ENCODE measurements at regions not wholly inside any gene's neighbourhood (a gene's known extent, or its start where the extent isn't known, plus 50 kb on each side); places are given as distances from the start of the nearest gene placed in this dataset.

- no peaks in the 10 kb centered on the region for H3K79me2 ChIP-seq (replicated peaks; ENCODE audit: insufficient read depth, low read length)
- H3F3A ChIP-seq (ENCODE audit: insufficient read depth, low read length, poor library complexity, severe bottlenecking): no peaks in the 10 kb centered on the region
- no peak overlapping the region for H3K4me3 ChIP-seq (ENCODE audit: low read length)
- no peaks in the 10 kb centered on the region for H3K27me3 ChIP-seq (ENCODE audit: insufficient read depth, low read depth, low read length)
- TF ChIP-seq REST (IDR thresholded peaks at IDR 0.05; ENCODE audit: borderline replicate concordance) (no peak), SMC3 (conservative IDR thresholded peaks at IDR 0.05; ENCODE audit: poor library complexity) (no peak), CTCF (IDR thresholded peaks at IDR 0.05; ENCODE audit: poor library complexity, severe bottlenecking) (no peak), EP300 (conservative IDR thresholded peaks at IDR 0.05; ENCODE audit: poor library complexity, severe bottlenecking) (no peak), MXI1 (conservative IDR thresholded peaks at IDR 0.05; ENCODE audit: poor library complexity, severe bottlenecking) (no peak), RAD21 (conservative IDR thresholded peaks at IDR 0.05) (no peak), POLR2AphosphoS5 (IDR thresholded peaks at IDR 0.05) (no peak), TAF1 (IDR thresholded peaks at IDR 0.05; ENCODE audit: low read depth) (no peak), EZH2 (IDR thresholded peaks at IDR 0.05; ENCODE audit: borderline replicate concordance, insufficient read depth, low read length, poor library complexity, severe bottlenecking) (no peak)
- H3K9ac ChIP-seq (ENCODE audit: low read length): no peak overlapping the region
- H3K9me3 ChIP-seq (ENCODE audit: low read length): no peaks in the 10 kb centered on the region
- H3K36me3 ChIP-seq (ENCODE audit: insufficient read depth, low read length): no peaks in the 10 kb centered on the region
- H3K4me2 ChIP-seq (ENCODE audit: low read length): no peak overlapping the region
- H2AFZ ChIP-seq (ENCODE audit: low read depth, low read length): no peak overlapping the region
- no peaks in the 10 kb centered on the region for H4K20me1 ChIP-seq (ENCODE audit: insufficient read depth)
- no peak overlapping the region for H3K27ac ChIP-seq (ENCODE audit: low read length)
- no peaks in the 10 kb centered on the region for H3K9me2 ChIP-seq (ENCODE audit: insufficient read depth, low read length)
Observed at GRCh38 chr13:23985060-23985459, 87.8 kb upstream of the C1QTNF9B start.

- Histone ChIP-seq H3K9ac (ENCODE audit: low read length) (no peak overlapping the region), H3K9me3 (ENCODE audit: low read length) (no peaks in the 10 kb centered on the region), H4K20me1 (ENCODE audit: insufficient read depth) (no peaks in the 10 kb centered on the region), H3K4me3 (ENCODE audit: low read length) (no peak overlapping the region), H2AFZ (ENCODE audit: low read depth, low read length) (no peak overlapping the region), H3K27me3 (ENCODE audit: insufficient read depth, low read depth, low read length) (no peaks in the 10 kb centered on the region), H3K9me2 (ENCODE audit: insufficient read depth, low read length) (no peaks in the 10 kb centered on the region), H3K27ac (ENCODE audit: low read length) (no peak overlapping the region), H3F3A (ENCODE audit: insufficient read depth, low read length, poor library complexity, severe bottlenecking) (no peaks in the 10 kb centered on the region), H3K4me2 (ENCODE audit: low read length) (no peak overlapping the region), H3K36me3 (ENCODE audit: insufficient read depth, low read length) (no peaks in the 10 kb centered on the region), H3K79me2 (replicated peaks; ENCODE audit: insufficient read depth, low read length) (no peaks in the 10 kb centered on the region)
- no peak for TF ChIP-seq MXI1 (conservative IDR thresholded peaks at IDR 0.05; ENCODE audit: poor library complexity, severe bottlenecking)
- no peak for TF ChIP-seq RAD21 (conservative IDR thresholded peaks at IDR 0.05)
- TF ChIP-seq EP300 (conservative IDR thresholded peaks at IDR 0.05; ENCODE audit: poor library complexity, severe bottlenecking): no peak
- no peak for TF ChIP-seq TAF1 (IDR thresholded peaks at IDR 0.05; ENCODE audit: low read depth)
- no peak for TF ChIP-seq EZH2 (IDR thresholded peaks at IDR 0.05; ENCODE audit: borderline replicate concordance, insufficient read depth, low read length, poor library complexity, severe bottlenecking)
- TF ChIP-seq POLR2AphosphoS5 (IDR thresholded peaks at IDR 0.05): no peak
- TF ChIP-seq CTCF (IDR thresholded peaks at IDR 0.05; ENCODE audit: poor library complexity, severe bottlenecking): no peak
- no peak for TF ChIP-seq SMC3 (conservative IDR thresholded peaks at IDR 0.05; ENCODE audit: poor library complexity)
- no peak for TF ChIP-seq REST (IDR thresholded peaks at IDR 0.05; ENCODE audit: borderline replicate concordance)
Observed at GRCh38 chr13:23985839-23986238, 88.5 kb upstream of the C1QTNF9B start.

Data from neural cell (in vitro differentiated cells).